Mesendoderm (in vitro differentiated cells): ENCODE measurements at regions not wholly inside any gene's neighbourhood (a gene's known extent, or its start where the extent isn't known, plus 50 kb on each side); places are given as distances from the start of the nearest gene placed in this dataset.

Source experiments
- DNase-seq: peaks from one replicate; pipeline ENCODE4 v3.0.0; 2013
- H2AK5ac ChIP-seq: 2 replicates; pipeline ENCODE4 v1.6.1; 2013; ENCODE audit warnings: low read length, inconsistent platforms
- H2BK120ac ChIP-seq: 2 replicates; pipeline ENCODE4 v1.6.1; 2013; ENCODE audit warnings: low read depth, mild to moderate bottlenecking, low read length, moderate library complexity, mixed read lengths
- H2BK15ac ChIP-seq: replicated peaks from 2 replicates; pipeline ENCODE4 v1.6.1; 2013; ENCODE audit warnings: low read depth, mild to moderate bottlenecking, moderate library complexity
- H2BK5ac ChIP-seq: 2 replicates; pipeline ENCODE4 v1.6.1; 2013; ENCODE audit warnings: low read length, inconsistent platforms
- H3K18ac ChIP-seq: 2 replicates; pipeline ENCODE4 v1.6.1; 2013; ENCODE audit warnings: mild to moderate bottlenecking, low read length, mixed read lengths
- H3K23ac ChIP-seq: one replicate; pipeline ENCODE4 v1.6.1; 2013; ENCODE audit warnings: low read length
- H3K27ac ChIP-seq: 2 replicates; pipeline ENCODE4 v1.5.1; 2013; ENCODE audit warnings: low read depth, mild to moderate bottlenecking, inconsistent platforms, low read length, moderate library complexity
- H3K27me3 ChIP-seq: 2 replicates; pipeline ENCODE4 v1.6.1; 2013; ENCODE audit warnings: low read length, control low read depth, mild to moderate bottlenecking, inconsistent platforms; ENCODE audit not compliant: insufficient read depth, poor library complexity
- H3K36me3 ChIP-seq: 2 replicates; pipeline ENCODE4 v1.6.1; 2013; ENCODE audit warnings: low read length, inconsistent platforms; ENCODE audit not compliant: control insufficient read depth, insufficient read depth
- H3K4ac ChIP-seq: one replicate; pipeline ENCODE4 v1.6.1; 2013; ENCODE audit warnings: low read depth, mild to moderate bottlenecking, low read length, moderate library complexity
- H3K4me1 ChIP-seq: 2 replicates; pipeline ENCODE4 v1.6.1; 2013; ENCODE audit warnings: low read depth, low read length, inconsistent platforms; ENCODE audit not compliant: control insufficient read depth
- H3K4me2 ChIP-seq: 2 replicates; pipeline ENCODE4 v1.6.1; 2013; ENCODE audit warnings: low read length
- H3K4me3 ChIP-seq: 2 replicates; pipeline ENCODE4 v1.5.1; 2013; ENCODE audit warnings: mild to moderate bottlenecking, low read length
- H3K56ac ChIP-seq: one replicate; pipeline ENCODE4 v1.6.1; 2013; ENCODE audit warnings: low read length
- H3K79me1 ChIP-seq: 2 replicates; pipeline ENCODE4 v1.6.1; 2013; ENCODE audit warnings: low read length, inconsistent platforms
- H3K79me2 ChIP-seq: 2 replicates; pipeline ENCODE4 v1.6.1; 2013; ENCODE audit warnings: mild to moderate bottlenecking, low read length; ENCODE audit not compliant: control insufficient read depth, insufficient read depth
- H3K9ac ChIP-seq: 2 replicates; pipeline ENCODE4 v1.6.1; 2013; ENCODE audit warnings: low read length, inconsistent platforms
- H4K5ac ChIP-seq: one replicate; pipeline ENCODE4 v1.6.1; 2013; ENCODE audit warnings: low read length
- H4K8ac ChIP-seq: one replicate; pipeline ENCODE4 v1.6.1; 2013; ENCODE audit warnings: low read depth, mild to moderate bottlenecking, control low read depth, low read length, moderate library complexity
- WGBS: extraction: QIAGEN DNeasy Blood & Tissue Kit; methylation state at CpG from one replicate; pipeline ENCODE4 v1.1.7; 2013; ENCODE audit warnings: low lambda C conversion rate, missing lambda C conversion rate; ENCODE audit not compliant: insufficient coverage; ENCODE audit errors: extremely low coverage; 5-methylcytosine and 5-hydroxymethylcytosine counted together

DNA sequence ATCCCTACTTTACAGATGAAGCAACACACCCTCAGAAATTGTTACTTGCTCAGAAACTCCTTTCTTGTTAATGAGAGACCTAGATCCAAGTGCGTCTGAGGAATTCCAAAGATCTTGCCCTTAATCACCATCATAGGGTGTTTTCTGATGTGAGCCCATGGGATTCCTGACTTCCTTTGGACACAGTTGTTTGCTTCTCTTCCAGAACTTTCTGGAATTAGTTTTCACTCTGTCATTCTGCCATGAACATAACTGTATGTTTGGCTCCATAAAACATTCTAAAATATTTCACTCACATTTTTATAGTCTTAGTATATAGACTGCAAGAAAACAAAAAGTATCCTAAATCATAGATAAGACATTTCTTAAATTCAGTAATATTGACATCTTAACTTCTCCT is 593.9 kb upstream of the SOX11 start:
- Histone ChIP-seq H3K4ac (no peak overlapping the region), H2BK5ac (no peak overlapping the region), H3K18ac (no peak overlapping the region), H2BK15ac (no peak overlapping the region), H3K9ac (no peak overlapping the region), H3K36me3 (no peaks in the 10 kb centered on the region), H2AK5ac (no peak overlapping the region), H3K79me2 (no peaks in the 10 kb centered on the region), H3K23ac (no peak overlapping the region), H3K4me3 (no peak overlapping the region), H3K27ac (no peak overlapping the region), H3K27me3 (no peaks in the 10 kb centered on the region), H3K4me2 (no peak overlapping the region), H4K8ac (no peak overlapping the region), H3K56ac (no peak overlapping the region), H4K5ac (no peak overlapping the region), H3K4me1 (no peaks in the 10 kb centered on the region), H3K79me1 (no peaks in the 10 kb centered on the region), H2BK120ac (no peak overlapping the region)
- no peak for DNase-seq
- WGBS, result no CpG with 5 or more reads among the region's 1 CpG

DNA sequence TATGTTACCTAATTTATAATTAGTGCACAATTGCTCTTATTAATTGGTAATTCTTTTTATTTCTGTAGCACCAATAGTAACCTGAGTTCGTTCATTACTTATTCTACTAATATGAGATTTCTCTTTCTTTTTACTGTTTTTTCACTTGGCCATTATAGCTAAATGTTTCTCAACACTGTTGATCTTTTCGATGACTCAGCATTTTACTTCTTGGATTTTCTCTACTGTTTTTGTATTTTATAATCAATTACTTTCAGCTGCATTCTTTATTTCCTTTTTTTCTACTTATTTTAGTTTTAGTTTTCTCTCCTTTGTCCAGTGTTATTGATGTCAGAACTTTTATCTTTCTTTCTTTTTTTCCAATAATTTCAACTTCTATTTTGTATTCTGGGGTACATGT is 589.4 kb upstream of the SOX11 start:
- no CpG with 5 or more reads among the region's 2 CpGs for WGBS
- H3K9ac ChIP-seq, result no peak overlapping the region

DNA sequence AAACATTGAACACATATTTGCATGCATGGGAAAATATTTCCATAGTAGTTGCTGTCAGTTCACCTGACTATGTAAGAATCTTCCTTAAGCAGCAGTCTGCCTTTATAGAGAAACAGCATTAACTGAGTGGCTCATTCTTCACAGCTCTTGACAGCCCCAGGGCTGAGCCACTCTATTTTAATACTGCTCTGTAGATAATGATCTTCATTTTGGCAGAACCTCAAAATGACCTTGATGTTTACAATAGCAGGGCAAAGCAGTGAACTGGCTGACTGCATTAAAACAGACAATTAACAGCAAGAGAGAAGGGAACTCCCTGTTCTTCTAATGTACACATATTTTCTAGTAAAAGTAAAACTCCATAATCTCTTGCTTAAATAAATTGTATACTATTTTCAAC is 580.6 kb upstream of the SOX11 start:
- no peak overlapping the region for H2BK120ac ChIP-seq
- H3K79me2 ChIP-seq, result no peaks in the 10 kb centered on the region
- H2BK15ac ChIP-seq, result no peak overlapping the region

More for the DNA sequence above, 589.4 kb upstream of the SOX11 start:
- no peak overlapping the region for H3K4ac ChIP-seq
- H3K4me3 ChIP-seq, result no peak overlapping the region
- H2AK5ac ChIP-seq, result no peak overlapping the region
- no peak overlapping the region for H3K27ac ChIP-seq
- H3K79me2 ChIP-seq, result no peaks in the 10 kb centered on the region
- no peaks in the 10 kb centered on the region for H3K27me3 ChIP-seq
- H3K4me1 ChIP-seq, result no peaks in the 10 kb centered on the region
- H3K18ac ChIP-seq, result no peak overlapping the region
- H3K23ac ChIP-seq, result no peak overlapping the region
- no peaks in the 10 kb centered on the region for H3K79me1 ChIP-seq
- no peak overlapping the region for H3K56ac ChIP-seq
- DNase-seq, result no peak
- no peak overlapping the region for H2BK120ac ChIP-seq
- no peak overlapping the region for H2BK5ac ChIP-seq
- no peak overlapping the region for H2BK15ac ChIP-seq
- no peak overlapping the region for H3K4me2 ChIP-seq
- H3K36me3 ChIP-seq, result no peaks in the 10 kb centered on the region
- H4K5ac ChIP-seq, result no peak overlapping the region
- no peak overlapping the region for H4K8ac ChIP-seq

DNA sequence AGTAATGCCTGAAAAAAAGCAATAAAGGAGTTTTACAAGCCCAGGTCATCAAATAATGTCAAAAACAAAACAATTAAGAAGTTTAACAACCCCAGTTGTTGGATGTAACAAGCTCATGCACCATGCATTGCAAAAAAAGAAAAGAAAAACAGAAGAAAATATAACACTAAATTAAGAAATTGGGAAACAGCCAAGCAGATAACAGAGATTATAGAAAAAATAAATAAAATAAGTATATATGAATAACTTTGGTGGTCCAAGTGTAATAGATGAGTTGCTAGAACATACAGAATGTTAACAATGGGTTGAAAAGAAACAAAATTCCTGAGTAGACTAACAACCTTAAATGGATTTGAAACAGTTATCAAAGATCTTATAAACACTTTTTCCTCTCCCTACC is 573.1 kb upstream of the SOX11 start:
- no peak for DNase-seq
- H3K79me2 ChIP-seq, result no peaks in the 10 kb centered on the region
- H2BK15ac ChIP-seq, result no peak overlapping the region
- H3K4me2 ChIP-seq, result no peak overlapping the region
- H3K56ac ChIP-seq, result no peak overlapping the region
- no peaks in the 10 kb centered on the region for H3K4me1 ChIP-seq
- no peak overlapping the region for H2AK5ac ChIP-seq
- no peak overlapping the region for H3K27ac ChIP-seq
- no peaks in the 10 kb centered on the region for H3K36me3 ChIP-seq
- no peak overlapping the region for H4K5ac ChIP-seq
- H3K4me3 ChIP-seq, result no peak overlapping the region
- no peaks in the 10 kb centered on the region for H3K27me3 ChIP-seq
- H3K23ac ChIP-seq, result no peak overlapping the region
- H3K18ac ChIP-seq, result no peak overlapping the region
- H2BK5ac ChIP-seq, result no peak overlapping the region
- no peak overlapping the region for H2BK120ac ChIP-seq
- H3K9ac ChIP-seq, result no peak overlapping the region
- no peaks in the 10 kb centered on the region for H3K79me1 ChIP-seq
- no peak overlapping the region for H3K4ac ChIP-seq
- no peak overlapping the region for H4K8ac ChIP-seq

More for the DNA sequence above, 580.6 kb upstream of the SOX11 start:
- H3K23ac ChIP-seq, result no peak overlapping the region
- H3K9ac ChIP-seq, result no peak overlapping the region
- no peak overlapping the region for H2AK5ac ChIP-seq
- H3K79me1 ChIP-seq, result no peaks in the 10 kb centered on the region
- no peak overlapping the region for H3K56ac ChIP-seq
- no peak overlapping the region for H4K8ac ChIP-seq
- H3K27ac ChIP-seq, result no peak overlapping the region
- DNase-seq, result no peak
- H3K4me3 ChIP-seq, result no peak overlapping the region
- no peak overlapping the region for H4K5ac ChIP-seq
- H3K18ac ChIP-seq, result no peak overlapping the region
- H3K36me3 ChIP-seq, result no peaks in the 10 kb centered on the region
- H3K27me3 ChIP-seq, result no peaks in the 10 kb centered on the region
- H3K4me1 ChIP-seq, result no peaks in the 10 kb centered on the region
- H3K4ac ChIP-seq, result no peak overlapping the region
- no peak overlapping the region for H3K4me2 ChIP-seq
- no peak overlapping the region for H2BK5ac ChIP-seq

DNA sequence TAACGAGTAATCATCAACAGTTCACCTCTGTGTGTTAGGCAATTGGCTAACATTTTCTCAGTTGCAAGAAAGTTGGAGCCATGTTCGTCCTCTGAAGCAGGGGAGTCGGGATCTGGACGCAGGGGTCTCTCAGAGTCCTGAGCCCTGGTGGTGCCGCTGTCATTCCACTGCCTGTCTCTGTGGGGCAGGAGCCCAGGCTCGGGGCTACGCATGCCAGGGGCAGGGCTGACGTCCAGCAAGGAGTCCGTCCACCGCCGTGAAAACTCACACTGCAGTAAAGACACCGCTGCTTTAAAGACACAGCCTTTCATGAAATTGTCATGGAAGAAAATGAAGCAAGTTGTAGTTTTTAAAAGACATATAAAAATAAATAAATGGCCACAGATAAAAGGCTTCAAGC is 571.1 kb upstream of the SOX11 start:
- WGBS, result no CpG with 5 or more reads among the region's 12 CpGs
- no peak overlapping the region for H4K5ac ChIP-seq
- no peak overlapping the region for H3K4me2 ChIP-seq
- no peak overlapping the region for H4K8ac ChIP-seq
- no peak overlapping the region for H3K23ac ChIP-seq
- H2BK120ac ChIP-seq, result no peak overlapping the region
- H2BK5ac ChIP-seq, result no peak overlapping the region
- H2AK5ac ChIP-seq, result no peak overlapping the region
- H3K79me1 ChIP-seq, result no peaks in the 10 kb centered on the region
- no peak overlapping the region for H3K18ac ChIP-seq
- no peak overlapping the region for H2BK15ac ChIP-seq
- H3K4me1 ChIP-seq, result no peaks in the 10 kb centered on the region
- no peak overlapping the region for H3K4ac ChIP-seq
- no peak overlapping the region for H3K9ac ChIP-seq
- H3K56ac ChIP-seq, result no peak overlapping the region
- H3K27ac ChIP-seq, result no peak overlapping the region
- H3K27me3 ChIP-seq, result no peaks in the 10 kb centered on the region
- H3K36me3 ChIP-seq, result no peaks in the 10 kb centered on the region
- H3K79me2 ChIP-seq, result no peaks in the 10 kb centered on the region
- DNase-seq, result no peak
- H3K4me3 ChIP-seq, result no peak overlapping the region

DNA sequence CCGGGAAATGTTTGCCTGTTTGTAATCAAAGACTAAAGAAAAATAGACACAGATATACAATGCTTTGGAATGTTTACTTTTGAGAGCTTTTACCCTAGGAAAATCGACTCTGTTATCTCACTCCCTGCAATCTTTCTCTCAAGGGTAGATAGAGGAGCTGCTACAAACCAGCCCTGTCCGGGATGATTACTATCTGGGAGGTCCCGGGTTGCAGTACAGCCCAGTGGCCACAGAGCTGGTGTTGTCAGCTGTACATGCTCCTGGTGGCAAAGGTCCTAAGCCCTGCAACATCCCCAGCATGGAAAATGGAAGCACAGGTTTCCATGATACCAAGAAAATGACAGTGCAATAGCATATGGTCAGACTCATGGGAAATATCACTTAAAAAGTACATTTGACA is 570.5 kb upstream of the SOX11 start:
- no peak overlapping the region for H2BK15ac ChIP-seq
- no peak overlapping the region for H3K23ac ChIP-seq
- H3K79me2 ChIP-seq, result no peaks in the 10 kb centered on the region
- DNase-seq, result peak; percentile 88
- no peak overlapping the region for H3K4me2 ChIP-seq
- H4K5ac ChIP-seq, result no peak overlapping the region
- no peak overlapping the region for H2AK5ac ChIP-seq
- no peak overlapping the region for H2BK5ac ChIP-seq
- no peaks in the 10 kb centered on the region for H3K4me1 ChIP-seq
- no peaks in the 10 kb centered on the region for H3K27me3 ChIP-seq
- no CpG with 5 or more reads among the region's 4 CpGs for WGBS
- H3K36me3 ChIP-seq, result no peaks in the 10 kb centered on the region
- H2BK120ac ChIP-seq, result no peak overlapping the region
- no peak overlapping the region for H3K18ac ChIP-seq
- H3K9ac ChIP-seq, result no peak overlapping the region
- H3K4me3 ChIP-seq, result no peak overlapping the region
- H3K79me1 ChIP-seq, result no peaks in the 10 kb centered on the region
- no peak overlapping the region for H3K4ac ChIP-seq
- H4K8ac ChIP-seq, result no peak overlapping the region
- no peak overlapping the region for H3K56ac ChIP-seq
- H3K27ac ChIP-seq, result no peak overlapping the region
